H1 (cell line): ENCODE measurements at regions not wholly inside any gene's neighbourhood (a gene's known extent, or its start where the extent isn't known, plus 50 kb on each side); places are given as distances from the start of the nearest gene placed in this dataset.
"Not testable (repeated sequence)": the region's sequence is repeated elsewhere in the genome, so short reads cannot be mapped to it uniquely, and the experiment has no call there.

Experiments
- CTCF ChIA-PET: fragments of 300-600 bp; sonication (Branson Sonifier 250); formaldehyde crosslinking; loops from one replicate; lab custom pipeline; 2021; ENCODE audit not compliant: partially characterized antibody; lab: Charles Lee
- POLR2A ChIA-PET: fragments of 300-600 bp; sonication (Branson Sonifier 250); formaldehyde crosslinking; loops from one replicate; lab custom pipeline; 2021; ENCODE audit warnings: inconsistent platforms; ENCODE audit not compliant: partially characterized antibody; lab: Charles Lee
- DNase-seq, 2 experiments: peaks; one replicate each; pipeline versions ENCODE4 v3.0.0 to v3.0.0-alpha.2; 2010 to 2022; ENCODE audit warnings: low spot score in 2 of 2, low read depth in 1 of 2, mixed read lengths in 1 of 2
- FAIRE-seq: peaks from 2 replicates; lab custom pipeline; 2011; peaks lifted over from hg19 to GRCh38; lab: Jason Lieb, UNC
- H2AFZ ChIP-seq: 2 replicates; pipeline ENCODE4 v1.8.1; 2012; ENCODE audit warnings: low read length, inconsistent platforms
- H2AK5ac ChIP-seq: 2 replicates; pipeline ENCODE4 v1.6.1; 2013; ENCODE audit warnings: low read depth, low read length
- H2BK120ac ChIP-seq: replicated peaks from 2 replicates; pipeline ENCODE3; 2013; ENCODE audit warnings: low read depth, low read length, inconsistent platforms
- H2BK12ac ChIP-seq: 2 replicates; pipeline ENCODE4 v1.6.1; 2013; ENCODE audit warnings: low read depth, low read length
- H2BK15ac ChIP-seq: 2 replicates; pipeline ENCODE4 v1.6.1; 2013; ENCODE audit warnings: low read length
- H2BK20ac ChIP-seq: 2 replicates; pipeline ENCODE4 v1.6.1; 2013; ENCODE audit warnings: low read length
- H2BK5ac ChIP-seq: 2 replicates; pipeline ENCODE4 v1.6.1; 2013; ENCODE audit warnings: low read depth, low read length
- H3K14ac ChIP-seq: 2 replicates; pipeline ENCODE4 v1.6.1; 2013; ENCODE audit warnings: inconsistent platforms; ENCODE audit not compliant: insufficient read length
- H3K18ac ChIP-seq: 2 replicates; pipeline ENCODE4 v1.6.1; 2013; ENCODE audit warnings: low read length; ENCODE audit errors: extremely low read depth
- H3K23ac ChIP-seq: 2 replicates; pipeline ENCODE4 v1.6.1; 2013; ENCODE audit warnings: inconsistent platforms; ENCODE audit not compliant: insufficient read length
- H3K23me2 ChIP-seq: 2 replicates; pipeline ENCODE4 v1.6.1; 2013; ENCODE audit warnings: low read depth, low read length
- H3K27ac ChIP-seq: 2 replicates; pipeline ENCODE4 v1.6.1; 2011; ENCODE audit warnings: low read depth, low read length, inconsistent platforms
- H3K27me3 ChIP-seq, 4 experiments: replicated peaks in 1 of 4; 1 replicate in 1 of 4; 2 replicates in 3 of 4; pipeline versions ENCODE4 v1.6.1 to v1.8.1; 2011 to 2013; ENCODE audit warnings: low read length in 3 of 4, mild to moderate bottlenecking in 3 of 4, inconsistent platforms in 2 of 4, mixed read lengths in 2 of 4, moderate library complexity in 1 of 4; ENCODE audit not compliant: control insufficient read depth in 3 of 4, insufficient read depth in 3 of 4; ENCODE audit errors: extremely low read depth in 1 of 4
- H3K36me3 ChIP-seq, 4 experiments: 2 replicates each; pipeline versions ENCODE4 v1.6.1 to v1.8.1; 2011 to 2013; ENCODE audit warnings: mild to moderate bottlenecking in 4 of 4, low read length in 3 of 4, moderate library complexity in 2 of 4, control low read depth in 1 of 4, inconsistent platforms in 1 of 4; ENCODE audit not compliant: insufficient read depth in 4 of 4, control insufficient read depth in 2 of 4
- H3K4ac ChIP-seq: replicated peaks from 2 replicates; pipeline ENCODE3; 2013; ENCODE audit warnings: low read length, low read depth, mixed read lengths, inconsistent platforms; ENCODE audit not compliant: insufficient read length
- H3K4me1 ChIP-seq, 4 experiments: replicated peaks in 1 of 4; 1 replicate in 1 of 4; 2 replicates in 3 of 4; pipeline versions ENCODE4 v1.6.1 to v1.8.1; 2011 to 2013; ENCODE audit warnings: low read length in 3 of 4, inconsistent platforms in 2 of 4, mixed read lengths in 1 of 4; ENCODE audit not compliant: insufficient read depth in 4 of 4, control insufficient read depth in 3 of 4
- H3K4me2 ChIP-seq, 2 experiments: 2 replicates each; pipeline versions ENCODE4 v1.6.1 to v1.8.1; 2011 to 2013; ENCODE audit warnings: low read depth in 2 of 2, low read length in 2 of 2, control low read depth in 1 of 2, inconsistent platforms in 1 of 2, mild to moderate bottlenecking in 1 of 2; ENCODE audit not compliant: insufficient read depth in 1 of 2
- H3K4me3 ChIP-seq, 4 experiments: fragments of 200-600, 300-600 bp in 1 of 4; sonication (generic), shearing (Covaris generic), sonication (Bioruptor Twin) in 1 of 4; 2 replicates each; pipeline versions ENCODE4 v1.5.1 to v1.8.1; 2011 to 2016; ENCODE audit warnings: low read length in 4 of 4, low read depth in 3 of 4, control low read depth in 2 of 4, inconsistent platforms in 2 of 4, mild to moderate bottlenecking in 2 of 4, mixed read lengths in 1 of 4, moderate library complexity in 1 of 4; ENCODE audit not compliant: insufficient read depth in 2 of 4; ENCODE audit errors: extremely low read depth in 1 of 4
- H3K56ac ChIP-seq: replicated peaks from 2 replicates; pipeline ENCODE3; 2013; ENCODE audit warnings: low read depth, mild to moderate bottlenecking, mixed read lengths, low read length, inconsistent platforms; ENCODE audit not compliant: insufficient read length
- H3K79me1 ChIP-seq: 2 replicates; pipeline ENCODE4 v1.6.1; 2013; ENCODE audit warnings: low read depth, low read length, control low read depth
- H3K79me2 ChIP-seq, 2 experiments: 2 replicates each; pipeline versions ENCODE4 v1.6.1 to v1.8.1; 2012 to 2013; ENCODE audit warnings: low read length in 2 of 2, mild to moderate bottlenecking in 2 of 2, inconsistent platforms in 1 of 2; ENCODE audit not compliant: insufficient read depth in 2 of 2, control insufficient read depth in 1 of 2
- H3K9ac ChIP-seq, 4 experiments: replicated peaks in 1 of 4; 1 replicate in 1 of 4; 2 replicates in 3 of 4; pipeline versions ENCODE4 v1.6.1 to v1.8.1; 2011 to 2013; ENCODE audit warnings: low read depth in 3 of 4, low read length in 3 of 4, control low read depth in 2 of 4, mild to moderate bottlenecking in 2 of 4, moderate library complexity in 2 of 4, inconsistent platforms in 1 of 4; ENCODE audit errors: extremely low read depth in 1 of 4
- H3K9me3 ChIP-seq, 2 experiments: 2 replicates each; pipeline versions ENCODE4 v1.6.1 to v1.8.1; 2012 to 2013; ENCODE audit warnings: mild to moderate bottlenecking in 2 of 2, moderate library complexity in 2 of 2, control low read depth in 1 of 2, inconsistent platforms in 1 of 2, low read depth in 1 of 2, low read length in 1 of 2, mixed read lengths in 1 of 2; ENCODE audit not compliant: insufficient read depth in 2 of 2
- H4K20me1 ChIP-seq, 2 experiments: replicated peaks in 1 of 2; 2 replicates each; pipeline versions ENCODE3 to v1.8.1; 2011 to 2013; ENCODE audit warnings: inconsistent platforms in 2 of 2, low read length in 2 of 2, mild to moderate bottlenecking in 1 of 2; ENCODE audit not compliant: insufficient read depth in 2 of 2, control insufficient read depth in 1 of 2
- H4K5ac ChIP-seq: 2 replicates; pipeline ENCODE4 v1.6.1; 2013; ENCODE audit warnings: low read length, low read depth, mixed read lengths, inconsistent platforms; ENCODE audit not compliant: insufficient read length
- H4K8ac ChIP-seq: 2 replicates; pipeline ENCODE4 v1.8.0; 2013; ENCODE audit warnings: mild to moderate bottlenecking, moderate library complexity, low read length, inconsistent platforms; ENCODE audit not compliant: insufficient read depth; ENCODE audit errors: extremely low read depth
- H4K91ac ChIP-seq: replicated peaks from 2 replicates; pipeline ENCODE3; 2013; ENCODE audit warnings: low read length, mixed read lengths, inconsistent platforms; ENCODE audit not compliant: insufficient read length
- WGBS, 2 experiments: shearing (Covaris generic) in 1 of 2; methylation state at CpG; one replicate each; pipeline versions ENCODE4 v1.1.6 to v1.1.7; 2013 to 2015; ENCODE audit warnings: low lambda C conversion rate in 2 of 2, mixed read lengths in 2 of 2, inconsistent platforms in 1 of 2, low coverage in 1 of 2, missing lambda C conversion rate in 1 of 2; ENCODE audit not compliant: insufficient replicate concordance in 2 of 2, insufficient coverage in 1 of 2, insufficient read length in 1 of 2; ENCODE audit errors: extremely low coverage in 1 of 2, missing lambda C conversion rate in 1 of 2; 5-methylcytosine and 5-hydroxymethylcytosine counted together

GRCh38 chr13:46469699-46470098 is 82.6 kb upstream of the RUBCNL start:
- H3K18ac ChIP-seq, H3K56ac ChIP-seq, H3K4me2 ChIP-seq, H3K27me3 ChIP-seq, H2AK5ac ChIP-seq, H2BK5ac ChIP-seq, H3K79me2 ChIP-seq, FAIRE-seq, H3K36me3 ChIP-seq, H4K5ac ChIP-seq, H2AFZ ChIP-seq, H3K27ac ChIP-seq, H3K9ac ChIP-seq, H3K4me1 ChIP-seq, H2BK15ac ChIP-seq, H3K9me3 ChIP-seq, H2BK120ac ChIP-seq, H4K20me1 ChIP-seq, H4K91ac ChIP-seq, H2BK20ac ChIP-seq, H3K14ac ChIP-seq, POLR2A ChIA-PET, H2BK12ac ChIP-seq, H3K23me2 ChIP-seq, H3K4ac ChIP-seq, H4K8ac ChIP-seq, H3K4me3 ChIP-seq, DNase-seq, H3K23ac ChIP-seq, H3K79me1 ChIP-seq: not testable (repeated sequence)
- 97% methylated on average over 12 of the region's 12 CpGs; no CpG with 5 or more reads in 1 of the 2 experiments for WGBS, 2 experiments
- CTCF ChIA-PET = interaction anchor here (0.6 to 0.9 kb wide), 2 partner anchors 21 to 283 kb away, joined by 3 to 4 read pairs; no protein-coding TSS in a partner anchor
